Loucy (cell line): ENCODE measurements at regions not wholly inside any gene's neighbourhood (a gene's known extent, or its start where the extent isn't known, plus 50 kb on each side); places are given as distances from the start of the nearest gene placed in this dataset.

Experiments
- H2AFZ ChIP-seq: fragments of 200-600 bp; sonication (generic); 2 replicates; pipeline ENCODE4 v1.6.0; 2016; ENCODE audit warnings: antibody characterized with exemption, mild to moderate bottlenecking, low read length, moderate library complexity
- H3F3A ChIP-seq: fragments of 200-600 bp; 2 replicates; pipeline ENCODE4 v1.6.0; 2016; ENCODE audit warnings: antibody characterized with exemption, low read depth, mild to moderate bottlenecking
- H3K27me3 ChIP-seq: fragments of 200-600 bp; sonication (generic); 2 replicates; pipeline ENCODE4 v1.6.1; 2014; ENCODE audit warnings: low read length, mild to moderate bottlenecking; ENCODE audit not compliant: insufficient read depth, poor library complexity, severe bottlenecking
- H3K36me3 ChIP-seq: fragments of 200-600 bp; sonication (generic); 2 replicates; pipeline ENCODE4 v1.6.1; 2016; ENCODE audit warnings: low read length; ENCODE audit not compliant: insufficient read depth
- H3K4me1 ChIP-seq: fragments of 200-600 bp; sonication (generic); 2 replicates; pipeline ENCODE4 v1.5.1; 2014; ENCODE audit warnings: low read length, mild to moderate bottlenecking; ENCODE audit not compliant: insufficient read depth, poor library complexity, severe bottlenecking
- H3K4me2 ChIP-seq: fragments of 200-600 bp; sonication (generic); 2 replicates; pipeline ENCODE4 v1.6.0; 2014; ENCODE audit warnings: antibody characterized with exemption, low read length, low read depth, mild to moderate bottlenecking; ENCODE audit not compliant: poor library complexity, severe bottlenecking
- H3K4me3 ChIP-seq: fragments of 200-600 bp; sonication (generic); 2 replicates; pipeline ENCODE4 v1.5.1; 2014; ENCODE audit warnings: low read length, mild to moderate bottlenecking, mixed read lengths; ENCODE audit not compliant: poor library complexity, severe bottlenecking
- H3K79me2 ChIP-seq: fragments of 200-600 bp; sonication (generic); 2 replicates; pipeline ENCODE4 v1.6.1; 2014; ENCODE audit warnings: low read length; ENCODE audit not compliant: insufficient read depth
- H3K9ac ChIP-seq: fragments of 200-600 bp; sonication (generic); 2 replicates; pipeline ENCODE4 v1.6.0; 2014; ENCODE audit warnings: mild to moderate bottlenecking, low read depth, low read length, moderate library complexity; ENCODE audit not compliant: poor library complexity, severe bottlenecking
- H3K9me2 ChIP-seq: fragments of 200-600 bp; sonication (generic); replicated peaks from 2 replicates; pipeline ENCODE4 v1.6.1; 2016; ENCODE audit warnings: low read depth, low read length, mixed read lengths
- H3K9me3 ChIP-seq: fragments of 200-600 bp; sonication (generic); 2 replicates; pipeline ENCODE4 v1.6.1; 2014; ENCODE audit warnings: mild to moderate bottlenecking, antibody characterized with exemption, low read length, low read depth; ENCODE audit not compliant: insufficient read depth
- H4K20me1 ChIP-seq: fragments of 200-600 bp; sonication (generic); 2 replicates; pipeline ENCODE4 v1.6.0; 2014; ENCODE audit warnings: antibody characterized with exemption, low read length, mild to moderate bottlenecking; ENCODE audit not compliant: insufficient read depth, poor library complexity, severe bottlenecking
- EZH2phosphoT487 ChIP-seq: fragments of 200-600 bp; IDR thresholded peaks from 2 replicates; pipeline ENCODE4 v1.6.1; 2018; ENCODE audit warnings: antibody characterized with exemption, mild to moderate bottlenecking, moderate library complexity, borderline replicate concordance
- TF ChIP-seq, protein P1 (sequence below): fragments of 200-600 bp; sonication (generic); conservative IDR thresholded peaks from 2 replicates; pipeline ENCODE4 v1.5.1; 2014; ENCODE audit warnings: mild to moderate bottlenecking, antibody characterized with exemption, low read length

DNA sequence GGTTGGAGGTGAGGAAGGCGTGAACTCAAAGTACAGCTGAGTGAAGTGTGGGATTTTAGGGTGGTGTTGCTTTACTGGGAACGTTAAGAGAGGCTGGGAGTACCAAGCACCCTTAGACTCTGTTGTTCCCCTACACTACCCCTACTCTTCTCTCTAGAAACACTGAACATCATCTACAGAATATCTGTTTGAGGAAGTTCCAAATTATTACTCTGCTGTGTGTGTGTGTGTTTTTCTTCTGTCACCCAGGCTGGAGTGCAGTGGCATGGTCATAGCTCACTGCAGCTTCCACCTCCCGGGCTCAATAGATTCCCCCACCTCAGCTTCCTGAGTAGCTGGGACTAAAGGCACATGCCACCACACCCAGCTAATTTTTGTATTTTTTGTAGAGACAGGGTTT is 76.7 kb upstream of the AP1S2 start:
- Histone ChIP-seq H3F3A (no peaks in the 10 kb centered on the region), H3K4me2 (no peak overlapping the region), H3K9ac (no peak overlapping the region), H3K27me3 (no peaks in the 10 kb centered on the region), H3K79me2 (no peaks in the 10 kb centered on the region), H3K36me3 (no peaks in the 10 kb centered on the region), H3K4me3 (no peak overlapping the region), H4K20me1 (no peaks in the 10 kb centered on the region), H3K9me2 (no peaks in the 10 kb centered on the region), H2AFZ (no peak overlapping the region), H3K9me3 (no peaks in the 10 kb centered on the region), H3K4me1 (no peaks in the 10 kb centered on the region)
- no peak for TF ChIP-seq EZH2phosphoT487
- TF ChIP-seq, protein P1, sequence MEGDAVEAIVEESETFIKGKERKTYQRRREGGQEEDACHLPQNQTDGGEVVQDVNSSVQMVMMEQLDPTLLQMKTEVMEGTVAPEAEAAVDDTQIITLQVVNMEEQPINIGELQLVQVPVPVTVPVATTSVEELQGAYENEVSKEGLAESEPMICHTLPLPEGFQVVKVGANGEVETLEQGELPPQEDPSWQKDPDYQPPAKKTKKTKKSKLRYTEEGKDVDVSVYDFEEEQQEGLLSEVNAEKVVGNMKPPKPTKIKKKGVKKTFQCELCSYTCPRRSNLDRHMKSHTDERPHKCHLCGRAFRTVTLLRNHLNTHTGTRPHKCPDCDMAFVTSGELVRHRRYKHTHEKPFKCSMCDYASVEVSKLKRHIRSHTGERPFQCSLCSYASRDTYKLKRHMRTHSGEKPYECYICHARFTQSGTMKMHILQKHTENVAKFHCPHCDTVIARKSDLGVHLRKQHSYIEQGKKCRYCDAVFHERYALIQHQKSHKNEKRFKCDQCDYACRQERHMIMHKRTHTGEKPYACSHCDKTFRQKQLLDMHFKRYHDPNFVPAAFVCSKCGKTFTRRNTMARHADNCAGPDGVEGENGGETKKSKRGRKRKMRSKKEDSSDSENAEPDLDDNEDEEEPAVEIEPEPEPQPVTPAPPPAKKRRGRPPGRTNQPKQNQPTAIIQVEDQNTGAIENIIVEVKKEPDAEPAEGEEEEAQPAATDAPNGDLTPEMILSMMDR: no peak

DNA sequence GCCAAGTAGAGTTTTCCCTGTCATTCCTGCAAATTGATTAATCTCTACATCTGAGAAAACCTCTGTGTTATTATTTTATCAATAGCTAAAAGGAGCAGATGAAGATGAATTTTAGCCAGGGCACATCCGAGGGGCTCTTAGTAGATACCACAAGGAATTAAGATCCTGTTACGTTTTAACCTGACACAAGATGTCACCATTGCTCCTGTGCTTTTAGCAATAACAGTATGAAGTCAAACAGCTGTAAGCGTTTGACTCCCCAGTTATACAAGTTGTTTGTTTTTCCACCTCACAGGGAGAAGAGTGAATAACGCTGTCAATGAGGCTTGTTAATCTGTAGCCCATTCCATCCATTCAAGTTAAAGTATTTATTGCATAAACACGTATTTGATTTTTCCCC is 76.0 kb upstream of the AP1S2 start:
- H4K20me1 ChIP-seq: no peaks in the 10 kb centered on the region
- no peaks in the 10 kb centered on the region for H3K27me3 ChIP-seq
- no peaks in the 10 kb centered on the region for H3K9me2 ChIP-seq
- H3F3A ChIP-seq: no peaks in the 10 kb centered on the region
- no peak overlapping the region for H3K4me2 ChIP-seq
- H3K4me1 ChIP-seq: no peaks in the 10 kb centered on the region
- H3K36me3 ChIP-seq: no peaks in the 10 kb centered on the region
- no peaks in the 10 kb centered on the region for H3K9me3 ChIP-seq
- no peak overlapping the region for H3K9ac ChIP-seq
- H3K79me2 ChIP-seq: no peaks in the 10 kb centered on the region
- H2AFZ ChIP-seq: no peak overlapping the region
- TF ChIP-seq EZH2phosphoT487: no peak
- TF ChIP-seq, protein P1: peak; percentile 49
- no peak overlapping the region for H3K4me3 ChIP-seq

DNA sequence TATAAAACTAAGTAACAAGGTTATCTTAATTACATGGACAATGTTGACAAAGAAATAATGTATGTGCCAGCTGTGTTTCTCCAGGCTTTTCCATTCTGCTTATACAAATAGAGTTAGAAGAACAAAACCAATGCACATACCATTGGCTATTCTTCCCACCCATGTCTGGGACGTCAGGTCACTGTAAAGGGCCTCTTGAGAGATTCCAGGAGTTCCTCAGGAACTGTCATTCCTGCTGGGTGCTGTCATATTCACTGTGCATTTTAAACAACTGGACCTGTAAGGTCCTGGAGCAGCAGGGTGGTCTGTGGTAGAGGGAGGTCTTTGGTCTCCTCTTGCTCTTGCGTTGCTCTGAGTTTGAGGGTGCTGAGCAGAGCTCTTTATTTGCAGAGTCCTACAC is 74.6 kb upstream of the AP1S2 start:
- Histone ChIP-seq H3K79me2 (no peaks in the 10 kb centered on the region), H3K9ac (no peak overlapping the region), H3K9me3 (no peaks in the 10 kb centered on the region), H3K9me2 (no peaks in the 10 kb centered on the region), H4K20me1 (no peaks in the 10 kb centered on the region), H3K27me3 (no peaks in the 10 kb centered on the region), H3K4me1 (no peaks in the 10 kb centered on the region), H2AFZ (no peak overlapping the region), H3K36me3 (no peaks in the 10 kb centered on the region), H3K4me2 (no peak overlapping the region), H3K4me3 (no peak overlapping the region), H3F3A (no peaks in the 10 kb centered on the region)
- no peak for TF ChIP-seq EZH2phosphoT487
- TF ChIP-seq, protein P1: no peak
